ENCODE measurements at regions not wholly inside any gene's neighbourhood (a gene's known extent, or its start where the extent isn't known, plus 50 kb on each side); places are given as distances from the start of the nearest gene placed in this dataset.

- TF ChIP-seq CTCF (conservative IDR thresholded peaks at IDR 0.05) (no peak), ZFX (IDR thresholded peaks at IDR 0.05) (no peak)
Observed at GRCh38 chr7:17404006-17404405, 105.6 kb downstream of the AHR start.
